Smooth muscle cell of the brain vasculature (primary cell): ENCODE measurements at regions not wholly inside any gene's neighbourhood (a gene's known extent, or its start where the extent isn't known, plus 50 kb on each side); places are given as distances from the start of the nearest gene placed in this dataset.

Source experiments
- DNase-seq: peaks from one replicate; pipeline ENCODE4 v3.0.0-alpha.2; 2012; ENCODE audit warnings: low read depth, low spot score

GRCh38 chr13:29664591-29664990 lies 69.1 kb upstream of the SLC7A1 start:
- DNase-seq: no peak

- DNase-seq: no peak
Measured at GRCh38 chr13:29654843-29655547, 59.5 kb upstream of the SLC7A1 start.

GRCh38 chr13:29654384-29654783 lies 58.9 kb upstream of the SLC7A1 start:
- DNase-seq: no peak

- no peak for DNase-seq
Measured at GRCh38 chr13:29648760-29649159, 53.3 kb upstream of the SLC7A1 start.
